ENCODE measurements at regions not wholly inside any gene's neighbourhood (a gene's known extent, or its start where the extent isn't known, plus 50 kb on each side); places are given as distances from the start of the nearest gene placed in this dataset.

DNA sequence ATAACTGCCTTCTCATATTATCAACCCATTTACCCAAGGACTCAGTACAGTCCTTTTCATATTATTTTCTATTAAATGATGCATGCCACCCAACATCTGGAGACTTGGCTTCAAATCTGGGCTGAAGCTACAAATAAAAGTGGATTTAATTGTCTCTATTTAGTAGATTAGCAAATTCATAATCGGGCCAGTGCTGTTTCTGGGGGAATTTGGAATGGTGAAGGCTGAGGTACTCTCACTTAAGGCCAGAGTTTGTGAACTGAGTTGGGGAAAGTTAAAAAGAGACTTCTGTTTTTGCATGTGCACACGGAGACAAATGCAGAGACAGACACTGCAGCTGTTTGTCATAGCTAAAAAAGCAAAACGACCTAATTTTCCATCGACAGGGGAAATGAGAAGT, 100.9 kb downstream of the PFDN4 start:
- DNase-seq (ENCODE audit: low read depth in 1 of 2, low spot score in 1 of 2): no peak
- Histone ChIP-seq H3K27ac (replicated peaks) (no peak overlapping the region), H3K4me3 (replicated peaks; ENCODE audit: insufficient read depth, low read length) (no peak overlapping the region), H3K27me3 (ENCODE audit: insufficient read depth, poor library complexity, severe bottlenecking) (no peaks in the 10 kb centered on the region)
- TF ChIP-seq SPI1 (IDR thresholded peaks at IDR 0.05; ENCODE audit: borderline replicate concordance, low read depth) (no peak), POLR2AphosphoS5 (IDR thresholded peaks at IDR 0.05; ENCODE audit: low read depth) (no peak), REST (IDR thresholded peaks at IDR 0.05; ENCODE audit: insufficient replicate concordance, low read depth) (no peak), GABPA (IDR thresholded peaks at IDR 0.05; ENCODE audit: low read depth) (no peak), CTCF (IDR thresholded peaks at IDR 0.05; ENCODE audit: insufficient read depth, low read length) (no peak)

DNA sequence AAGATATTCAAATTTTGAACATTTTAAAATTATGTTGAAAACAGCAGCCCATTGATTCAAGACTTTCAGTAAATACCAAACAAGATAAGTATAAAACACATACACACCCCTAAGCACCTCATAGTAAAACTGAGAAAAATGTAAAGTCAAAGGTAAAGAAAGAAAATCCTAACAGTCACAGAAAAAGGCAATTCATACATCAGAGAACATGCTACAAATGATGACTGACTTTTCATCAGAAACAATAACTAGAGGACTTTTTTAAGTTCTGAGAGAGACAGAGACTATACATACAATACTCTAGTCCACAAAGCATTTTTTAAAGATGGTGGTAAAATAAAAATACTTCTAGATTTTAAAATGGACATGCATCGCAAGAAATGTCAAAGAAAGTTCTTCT, 111.0 kb downstream of the PFDN4 start:
- no peak for DNase-seq (ENCODE audit: low read depth in 1 of 2, low spot score in 1 of 2)
- TF ChIP-seq CTCF (IDR thresholded peaks at IDR 0.05; ENCODE audit: insufficient read depth, low read length): no peak
- no peak for TF ChIP-seq GABPA (IDR thresholded peaks at IDR 0.05; ENCODE audit: low read depth)
- TF ChIP-seq REST (IDR thresholded peaks at IDR 0.05; ENCODE audit: insufficient replicate concordance, low read depth): no peak
- no peak for TF ChIP-seq POLR2AphosphoS5 (IDR thresholded peaks at IDR 0.05; ENCODE audit: low read depth)
- TF ChIP-seq SPI1 (IDR thresholded peaks at IDR 0.05; ENCODE audit: borderline replicate concordance, low read depth): no peak
- no peak overlapping the region for H3K27ac ChIP-seq (replicated peaks)
- peaks cover 24% of the 10 kb centered on the region for H3K27me3 ChIP-seq (ENCODE audit: insufficient read depth, poor library complexity, severe bottlenecking)
- no peak overlapping the region for H3K4me3 ChIP-seq (replicated peaks; ENCODE audit: insufficient read depth, low read length)

DNA sequence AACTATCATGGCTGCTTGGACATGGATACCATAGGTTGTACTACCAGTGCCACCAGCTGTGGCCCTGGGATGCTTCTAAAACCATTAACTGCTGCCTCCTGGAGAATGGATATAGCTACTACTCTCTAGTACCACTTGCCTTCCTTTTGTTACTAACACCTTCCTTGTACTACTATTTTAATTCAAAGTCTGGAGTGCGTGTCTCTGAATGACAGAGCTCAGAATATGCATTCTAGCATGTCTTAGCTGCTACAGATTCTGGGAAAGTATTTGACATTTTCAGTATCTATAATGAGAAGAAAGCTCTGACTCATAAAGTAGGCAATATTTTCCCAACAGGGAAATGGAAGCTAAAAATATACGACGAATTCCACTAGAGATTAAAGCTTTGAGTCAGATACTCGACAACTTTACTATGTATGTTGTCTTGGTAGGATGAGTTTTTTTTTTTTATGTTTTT, 112.3 kb downstream of the PFDN4 start:
- DNase-seq (ENCODE audit: low read depth in 1 of 2, low spot score in 1 of 2): no peak
- TF ChIP-seq CTCF (IDR thresholded peaks at IDR 0.05; ENCODE audit: insufficient read depth, low read length) (no peak), REST (IDR thresholded peaks at IDR 0.05; ENCODE audit: insufficient replicate concordance, low read depth) (no peak), GABPA (IDR thresholded peaks at IDR 0.05; ENCODE audit: low read depth) (no peak), POLR2AphosphoS5 (IDR thresholded peaks at IDR 0.05; ENCODE audit: low read depth) (no peak), SPI1 (IDR thresholded peaks at IDR 0.05; ENCODE audit: borderline replicate concordance, low read depth) (no peak)
- H3K27ac ChIP-seq (replicated peaks): no peak overlapping the region

More for the DNA sequence above, 112.3 kb downstream of the PFDN4 start:
- Histone ChIP-seq H3K27me3 (ENCODE audit: insufficient read depth, poor library complexity, severe bottlenecking) (peaks cover 19% of the 10 kb centered on the region), H3K4me3 (replicated peaks; ENCODE audit: insufficient read depth, low read length) (no peak overlapping the region)

All from HL-60 (cell line).